CD4-positive, alpha-beta T cell treated with Interleukin-15 for 4 hours (primary cell): ENCODE measurements at regions not wholly inside any gene's neighbourhood (a gene's known extent, or its start where the extent isn't known, plus 50 kb on each side); places are given as distances from the start of the nearest gene placed in this dataset.
"Not testable (repeated sequence)": the region's sequence is repeated elsewhere in the genome, so short reads cannot be mapped to it uniquely, and the experiment has no call there.

Experiments used
- DNase-seq: peaks from one replicate; pipeline ENCODE4 v3.0.0-alpha.2; 2020; ENCODE audit warnings: low spot score

DNA sequence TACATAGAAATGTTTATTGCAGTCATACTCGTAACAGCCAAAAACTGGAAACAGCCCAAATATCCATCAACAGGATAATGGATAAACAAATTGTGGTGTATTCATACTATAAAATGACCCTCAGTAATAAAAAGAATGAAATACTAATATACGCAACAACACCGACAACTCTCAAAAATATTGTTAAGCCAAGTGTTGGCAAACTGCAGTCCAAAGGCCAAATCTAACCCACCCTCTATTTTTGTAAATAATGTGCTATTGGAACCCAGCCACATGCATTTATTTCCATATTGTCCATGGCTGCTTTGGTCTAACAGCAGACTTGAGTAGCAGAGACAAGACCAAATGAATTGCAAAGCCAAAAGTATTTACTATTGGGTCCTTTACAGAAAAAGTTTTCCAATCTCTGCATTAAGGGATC, 151.0 kb downstream of the MREG start:
- DNase-seq, result no peak

DNA sequence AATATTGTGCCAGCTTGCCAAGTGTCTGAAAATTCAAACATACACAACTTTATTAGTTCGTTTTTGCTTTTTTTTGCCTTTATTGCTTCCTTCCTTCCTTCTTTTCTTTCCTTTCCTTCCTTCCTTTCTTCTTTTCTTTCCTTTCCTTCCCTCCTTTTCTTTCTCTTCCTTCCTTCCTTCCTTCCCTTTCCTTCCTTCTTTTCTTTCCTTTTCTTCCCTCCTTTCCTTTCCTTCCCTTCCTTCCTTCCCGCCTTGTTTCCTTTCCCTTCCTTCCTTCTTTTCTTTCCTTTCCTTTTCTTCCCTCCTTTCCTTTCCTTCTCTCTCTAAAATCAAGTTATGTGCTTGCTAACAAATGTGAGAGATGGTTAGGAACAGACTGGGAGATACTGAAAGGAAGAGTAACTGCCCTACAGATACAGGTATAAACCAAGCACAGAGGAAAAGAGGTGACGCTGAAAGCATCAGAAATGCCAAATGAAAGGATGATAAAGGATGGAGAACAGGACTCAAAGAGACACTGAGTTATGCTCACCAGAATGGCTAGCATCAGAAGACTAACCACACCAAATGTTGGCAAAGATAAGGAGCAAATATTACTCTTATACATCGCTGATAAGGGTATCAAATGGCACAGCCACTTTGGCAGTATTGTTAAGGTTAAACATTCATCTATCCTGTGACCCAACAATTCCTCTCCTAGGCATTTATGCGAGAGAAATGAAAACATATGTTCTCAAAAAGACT, 151.6 kb downstream of the MREG start:
- DNase-seq, result no peak

DNA sequence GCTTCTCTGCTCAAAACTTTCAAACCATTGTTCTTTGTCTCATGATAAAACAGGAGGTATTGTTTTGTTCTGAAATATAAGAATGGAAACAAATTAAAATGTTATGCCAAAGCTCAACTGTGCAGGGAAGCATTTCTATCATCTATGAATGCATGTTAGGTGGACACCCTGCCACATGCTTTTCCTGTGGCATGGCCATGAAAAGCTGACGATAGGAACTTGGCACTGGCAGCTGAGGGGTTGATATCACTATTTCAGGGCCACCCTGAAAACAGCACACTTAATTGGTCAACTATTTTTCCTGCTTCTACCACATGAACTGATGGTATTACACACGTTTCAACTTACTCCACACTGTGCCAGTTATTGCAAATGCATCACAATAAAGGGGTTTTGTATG, 157.3 kb downstream of the MREG start:
- no peak for DNase-seq

DNA sequence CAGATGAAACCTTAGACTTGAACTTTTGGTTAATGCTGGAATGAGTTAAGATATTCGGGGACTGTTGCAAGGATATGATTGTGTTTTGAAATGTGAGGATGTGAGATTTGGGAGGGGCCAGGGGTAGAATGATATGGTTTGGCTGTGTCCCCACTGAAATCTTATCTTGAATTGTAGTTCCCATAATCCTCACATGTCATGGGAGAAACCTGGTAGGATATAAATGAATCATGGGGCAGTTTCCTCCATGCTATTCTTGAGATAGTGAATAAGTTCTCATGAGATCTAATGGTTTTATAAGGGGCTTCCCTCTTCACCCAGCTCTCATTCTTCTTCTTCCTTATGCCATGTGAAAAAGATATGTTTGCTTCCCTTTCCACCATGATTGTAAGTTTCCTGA, 158.0 kb downstream of the MREG start:
- not testable (repeated sequence) for DNase-seq

DNA sequence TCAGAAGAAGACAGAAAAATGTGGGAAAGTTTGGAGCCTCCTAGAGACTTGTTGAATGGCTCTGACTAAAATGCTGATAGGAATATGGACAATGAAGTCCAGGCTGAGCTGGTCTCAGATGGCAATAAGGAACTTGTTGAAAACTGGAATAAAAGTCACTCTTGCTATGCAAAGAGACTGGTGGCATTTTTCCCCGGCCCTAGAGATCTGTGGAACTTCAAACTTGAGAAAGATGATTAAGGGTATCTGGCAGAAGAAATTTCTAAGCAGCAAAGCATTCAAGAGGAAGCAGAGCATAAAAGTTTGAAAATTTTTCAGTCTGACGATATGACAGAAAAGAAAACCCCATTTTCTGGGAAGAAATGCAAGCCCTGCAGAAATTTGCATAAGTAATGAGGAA, 159.3 kb downstream of the MREG start:
- no peak for DNase-seq

DNA sequence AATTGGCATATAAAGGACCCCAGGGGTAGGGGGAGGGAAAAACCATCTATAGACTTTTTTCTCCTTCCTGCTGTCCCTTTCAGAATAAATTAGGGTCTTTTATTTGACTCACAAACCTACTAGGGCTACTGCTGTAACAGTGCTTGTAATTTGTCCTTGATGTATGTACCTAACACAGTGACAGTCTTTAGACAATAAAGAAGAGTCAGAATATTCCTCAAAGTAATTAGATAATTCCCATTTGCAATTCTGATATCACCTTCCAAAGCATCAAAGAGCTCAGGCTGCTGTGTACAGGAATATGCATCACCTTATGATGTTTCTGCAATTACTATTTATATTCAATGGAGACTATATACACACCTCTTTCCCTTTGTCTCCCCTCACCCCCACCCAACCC, 161.7 kb downstream of the MREG start:
- DNase-seq, result no peak

DNA sequence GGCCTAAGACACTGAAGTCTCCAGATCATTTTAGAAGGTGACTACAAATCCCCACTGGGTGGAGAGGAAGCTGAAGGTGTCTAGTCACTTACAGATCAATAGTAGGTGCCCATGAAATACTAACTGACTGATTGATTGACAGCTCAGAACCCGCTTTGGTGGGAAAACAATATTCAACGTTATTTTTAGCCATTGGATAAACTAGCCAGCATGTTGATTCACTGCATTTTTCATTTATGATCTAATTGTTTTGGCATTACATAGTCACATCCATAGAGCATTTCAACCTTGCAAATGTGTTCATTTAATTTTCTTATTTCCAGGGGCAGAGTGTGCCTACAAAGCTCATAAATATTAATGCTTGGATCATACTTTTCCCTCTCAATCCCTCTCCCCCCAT, 162.3 kb downstream of the MREG start:
- DNase-seq, result no peak

DNA sequence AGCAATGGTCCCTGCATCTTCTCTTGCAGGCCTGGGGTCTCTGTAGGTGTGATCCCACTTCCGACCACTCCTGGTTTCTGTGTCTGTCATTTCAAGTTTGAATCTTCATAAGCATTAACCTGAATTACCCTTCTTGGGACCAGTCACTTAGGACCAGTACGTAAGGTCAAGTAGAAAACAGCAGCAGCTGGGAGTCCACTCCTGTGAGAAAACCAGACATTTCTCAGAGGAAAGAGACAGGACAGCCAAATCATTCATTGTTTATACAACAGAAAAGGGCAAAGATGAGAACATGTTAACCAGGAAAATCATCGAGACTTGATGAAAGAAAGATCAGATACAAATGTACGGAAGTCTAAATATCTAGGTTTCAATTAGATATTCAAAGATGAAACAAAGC, 163.0 kb downstream of the MREG start:
- no peak for DNase-seq

DNA sequence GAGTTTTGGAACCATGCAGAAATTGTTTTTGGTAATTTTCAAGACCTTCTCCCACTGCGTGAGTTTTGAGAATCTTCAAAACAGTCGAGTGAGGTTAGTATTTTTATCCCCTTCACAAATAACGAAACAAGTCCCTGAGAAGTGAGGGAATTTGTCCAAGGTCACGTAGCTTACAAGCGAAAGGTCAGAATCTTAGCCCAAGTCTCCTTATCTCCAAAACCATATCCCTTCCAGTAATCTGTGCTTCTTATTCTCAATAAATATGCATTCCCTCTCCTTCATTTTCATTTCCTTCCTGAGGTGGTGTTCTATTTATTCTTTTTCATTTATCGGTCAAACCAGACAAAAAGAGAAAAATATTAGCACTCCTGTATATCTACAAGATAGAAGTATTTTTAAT, 163.6 kb downstream of the MREG start:
- no peak for DNase-seq

DNA sequence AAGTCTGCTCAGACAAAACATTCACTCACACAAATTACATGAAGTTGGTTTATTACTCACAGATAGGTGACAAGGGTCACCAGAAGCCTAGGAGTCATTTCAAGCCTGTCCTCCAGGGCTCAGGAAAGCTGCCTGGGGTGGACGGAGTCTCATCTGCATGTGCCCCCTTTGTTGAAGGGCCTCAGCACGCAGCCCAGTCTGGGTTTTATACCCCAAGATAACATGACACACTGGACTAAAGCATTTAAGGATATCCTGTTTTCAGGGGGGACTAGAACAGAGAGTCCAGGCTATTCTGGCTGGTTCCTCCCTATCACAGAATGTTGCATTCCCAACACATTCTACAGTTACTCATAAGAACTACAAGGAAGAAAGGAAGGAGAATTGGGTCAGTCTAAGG, 164.7 kb downstream of the MREG start:
- no peak for DNase-seq

DNA sequence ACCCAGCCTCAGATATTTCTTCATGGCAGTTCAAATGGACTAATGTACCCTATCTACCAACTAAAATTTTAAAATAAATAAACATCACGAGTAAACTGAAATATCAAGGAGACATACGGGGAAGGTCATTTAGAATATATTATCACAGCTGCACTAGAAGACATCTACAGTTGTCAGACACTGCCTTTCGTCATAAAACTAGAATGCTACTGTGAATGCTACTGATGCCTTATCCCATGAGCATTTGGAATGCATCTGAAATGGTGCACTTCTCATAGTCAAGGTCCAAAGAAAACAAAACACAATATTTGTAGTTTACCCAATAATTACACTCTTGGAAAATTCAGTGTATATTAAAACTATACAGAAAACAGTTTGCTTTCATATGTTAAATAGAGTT, 165.2 kb downstream of the MREG start:
- DNase-seq, result no peak

DNA sequence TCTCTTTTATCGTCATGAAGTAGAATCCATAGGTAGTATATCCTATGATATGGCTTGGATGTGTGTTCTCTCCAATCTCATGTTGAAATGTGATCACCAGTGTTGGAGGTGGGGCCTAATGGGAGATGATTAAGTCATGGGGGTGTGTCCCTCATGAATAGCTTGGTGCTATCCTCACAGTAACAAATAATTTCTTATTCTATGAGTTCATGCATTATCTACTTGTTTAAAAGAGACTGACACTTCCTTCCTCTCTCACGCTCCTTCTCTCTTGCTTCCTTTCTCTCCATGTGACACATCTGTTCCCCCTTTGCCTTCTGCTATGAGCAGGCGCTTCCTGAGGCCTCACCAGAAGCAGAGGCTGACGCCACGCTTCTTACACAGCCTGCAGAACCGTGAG, 165.6 kb downstream of the MREG start:
- no peak for DNase-seq

DNA sequence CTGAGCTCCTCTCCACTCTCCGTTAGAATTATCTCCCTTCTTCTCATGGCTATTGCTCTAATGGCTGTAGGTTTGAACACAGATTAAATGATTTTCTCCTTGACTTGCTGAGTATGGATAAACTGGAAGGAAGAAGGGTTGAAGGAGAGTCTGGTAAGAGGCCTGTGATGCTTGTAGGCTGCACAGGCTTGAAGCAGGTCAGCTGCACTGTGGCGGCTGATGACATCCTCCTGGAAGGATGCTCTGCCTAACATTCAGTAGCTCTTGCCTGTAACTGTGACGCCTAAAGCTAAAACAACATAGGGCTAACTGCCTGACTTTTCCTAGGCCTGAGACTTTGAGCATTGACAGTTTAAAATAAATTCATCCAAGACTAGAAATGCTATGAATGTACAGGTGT, 166.3 kb downstream of the MREG start:
- no peak for DNase-seq

DNA sequence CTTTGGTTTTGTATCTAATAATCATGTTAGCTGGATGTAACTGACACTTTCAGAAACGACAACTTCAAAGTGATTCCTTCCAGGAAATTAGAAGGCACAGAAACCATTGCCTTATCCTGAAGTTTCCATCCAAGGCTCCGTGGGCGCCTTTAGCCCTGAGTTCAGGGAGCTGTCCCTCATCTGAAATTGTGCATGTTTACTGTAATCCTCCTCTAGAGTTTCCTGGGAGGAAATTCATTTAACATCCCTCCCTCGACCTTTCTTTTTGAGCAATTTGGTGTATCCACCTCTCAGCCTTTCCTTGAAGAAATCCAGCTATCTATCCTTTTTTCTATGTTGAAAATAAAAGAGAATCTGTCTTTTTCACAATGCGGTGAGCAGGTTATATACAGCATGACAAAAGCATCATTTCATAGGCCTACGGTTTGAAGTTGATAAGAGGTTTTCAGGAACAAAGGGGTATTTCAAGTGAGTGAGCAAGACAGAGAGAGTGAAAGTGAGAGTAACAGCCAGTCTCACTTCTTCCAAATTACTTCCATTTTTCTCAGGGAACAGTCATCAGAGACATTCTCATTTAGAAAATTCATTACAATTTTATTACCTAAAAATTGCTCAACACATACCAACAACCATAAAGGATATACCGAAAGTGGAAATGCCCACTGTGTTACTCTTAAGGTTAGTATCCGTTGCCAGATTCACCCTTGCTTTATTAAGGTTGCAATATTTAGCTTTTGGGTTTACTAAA, 167.3 kb downstream of the MREG start:
- DNase-seq, result no peak

DNA sequence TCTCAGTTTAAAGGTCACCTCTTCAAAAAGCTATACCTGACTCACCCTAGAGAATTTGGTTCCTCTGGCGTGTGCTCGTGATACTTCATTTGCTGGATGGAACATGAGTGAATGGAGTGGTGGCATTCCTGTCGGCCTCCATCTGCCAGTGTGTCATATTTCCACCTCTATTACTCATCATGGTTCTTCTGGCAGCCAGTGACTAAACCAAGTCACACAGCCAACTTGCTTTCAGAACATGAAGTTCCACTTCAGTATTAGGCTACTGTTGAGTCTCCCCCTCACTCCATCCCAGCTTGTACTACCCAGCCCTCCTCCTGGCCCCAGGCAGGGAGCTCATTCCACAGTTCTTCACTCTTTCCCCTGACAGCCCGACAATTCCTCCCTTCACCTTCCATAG, 169.8 kb downstream of the MREG start:
- DNase-seq, result no peak

DNA sequence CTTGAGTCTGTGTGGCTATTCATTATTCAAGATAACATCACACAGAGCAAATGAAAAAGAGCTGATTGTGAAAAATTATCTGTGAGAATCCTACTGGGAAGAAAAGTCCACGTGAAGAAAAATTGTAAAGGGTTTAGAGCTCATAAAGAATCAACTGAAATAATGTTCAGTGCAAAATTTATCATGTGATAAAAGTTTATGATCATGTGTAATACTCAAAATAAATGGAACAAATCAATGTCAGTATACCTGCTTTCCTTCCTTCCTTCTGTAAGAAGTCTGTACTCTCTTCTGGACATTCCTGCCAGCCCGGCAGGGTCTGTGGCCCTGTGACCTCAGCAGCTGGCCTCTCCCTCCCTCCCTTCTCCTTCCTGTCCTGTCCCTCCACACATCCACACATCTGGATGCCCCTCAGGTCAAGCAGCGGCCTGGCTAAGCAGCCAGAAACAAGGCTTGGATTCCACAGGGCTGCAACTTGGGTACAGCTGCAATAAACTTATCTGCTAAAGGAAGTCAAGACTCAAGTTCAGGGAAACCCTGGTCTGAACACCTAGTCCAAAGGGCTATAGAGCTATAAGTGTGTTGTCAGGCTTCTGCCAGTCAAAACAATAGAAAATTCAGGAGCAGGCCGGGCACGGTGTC, 172.1 kb downstream of the MREG start:
- DNase-seq, result no peak

DNA sequence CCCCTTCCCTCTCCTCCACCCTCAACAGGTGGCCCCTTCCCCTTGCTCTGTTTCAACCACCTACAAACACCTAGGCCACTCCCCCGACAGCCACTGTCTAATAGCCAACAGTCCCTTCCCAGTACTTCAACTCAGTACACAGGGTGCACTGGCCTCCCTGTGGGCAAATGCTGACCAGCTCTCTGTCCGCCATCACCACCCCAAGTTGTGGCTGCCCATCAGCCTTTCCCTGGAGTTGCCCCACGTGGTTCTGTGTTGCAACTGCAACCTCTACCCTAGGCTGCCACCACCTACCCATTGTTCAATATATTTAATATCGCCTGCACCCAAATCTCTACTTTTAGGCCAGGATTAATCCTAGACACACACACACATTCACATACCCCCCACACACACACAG, 173.5 kb downstream of the MREG start:
- DNase-seq, result no peak

DNA sequence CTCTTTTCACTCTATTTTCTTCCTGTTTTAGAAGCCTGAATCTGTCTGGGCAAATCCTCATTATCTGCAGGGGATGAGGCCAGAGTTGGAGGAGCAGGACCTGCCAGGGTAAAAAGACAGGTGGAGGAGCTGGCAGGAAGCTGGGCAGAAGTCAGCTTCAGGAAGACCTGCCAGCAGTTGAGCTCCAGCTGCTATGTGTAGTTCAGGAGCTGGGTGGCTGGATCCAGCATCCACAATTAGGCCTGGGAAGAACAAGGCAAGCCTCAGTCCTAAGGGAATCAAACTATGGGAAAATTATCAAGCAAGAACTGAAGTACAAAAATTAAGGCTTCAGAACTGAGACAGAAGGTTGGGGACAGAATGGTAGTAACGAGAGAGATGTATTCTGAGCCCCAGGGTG, 174.0 kb downstream of the MREG start:
- no peak for DNase-seq

DNA sequence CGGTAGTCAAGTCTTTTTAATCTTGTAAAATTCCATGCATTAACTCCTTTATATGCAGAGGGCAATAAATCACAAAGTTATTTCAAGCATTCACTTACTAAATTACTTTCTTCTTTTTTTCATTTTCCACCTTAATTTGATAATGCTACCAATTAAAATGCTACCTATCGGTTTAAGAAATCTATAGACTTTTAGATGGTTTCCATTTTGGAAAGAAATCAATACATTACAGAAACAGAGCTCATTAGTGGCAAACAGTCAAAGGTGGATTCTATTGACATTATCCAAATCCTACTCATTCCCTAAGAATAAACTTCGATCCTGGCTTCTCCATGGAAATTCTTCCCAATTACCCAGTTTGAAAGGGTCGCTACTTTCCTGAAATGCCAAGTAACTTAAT, 176.5 kb downstream of the MREG start:
- no peak for DNase-seq

DNA sequence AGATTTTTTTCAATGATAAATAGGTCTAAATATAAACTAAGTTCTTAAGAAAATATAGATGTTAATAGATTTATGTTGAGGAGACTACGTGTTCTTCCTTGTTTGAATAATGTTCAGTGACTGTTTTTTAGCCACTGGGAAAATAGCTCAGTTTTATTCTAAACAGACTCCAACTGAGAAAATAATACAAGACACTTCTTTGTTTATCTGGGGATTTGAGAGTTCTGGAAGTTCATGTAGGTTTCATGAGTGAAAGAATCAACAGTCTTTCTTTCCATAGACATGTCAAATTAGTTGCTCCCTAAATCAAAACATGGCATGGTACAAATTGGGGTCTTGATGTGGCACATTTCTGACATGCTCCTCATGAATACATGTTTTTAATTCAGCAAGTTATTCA, 177.7 kb downstream of the MREG start:
- no peak for DNase-seq

DNA sequence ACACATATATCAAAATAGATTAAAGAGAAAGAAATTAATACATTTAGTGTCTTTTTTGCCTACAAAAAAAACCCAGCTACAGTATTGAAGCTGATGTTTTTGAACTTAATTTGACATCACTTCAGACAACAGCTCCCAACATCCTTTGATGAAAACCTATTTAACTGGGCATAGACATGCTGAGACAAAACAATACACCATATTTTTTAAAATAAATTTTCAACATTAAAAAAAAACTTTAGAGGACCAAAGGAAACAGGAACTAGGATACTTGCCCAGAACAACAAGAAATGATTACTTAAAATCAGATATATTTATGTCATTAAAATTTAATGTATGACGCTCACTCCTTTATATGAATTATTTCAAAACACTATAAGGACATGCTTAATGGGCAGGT, 178.1 kb downstream of the MREG start:
- DNase-seq, result no peak

DNA sequence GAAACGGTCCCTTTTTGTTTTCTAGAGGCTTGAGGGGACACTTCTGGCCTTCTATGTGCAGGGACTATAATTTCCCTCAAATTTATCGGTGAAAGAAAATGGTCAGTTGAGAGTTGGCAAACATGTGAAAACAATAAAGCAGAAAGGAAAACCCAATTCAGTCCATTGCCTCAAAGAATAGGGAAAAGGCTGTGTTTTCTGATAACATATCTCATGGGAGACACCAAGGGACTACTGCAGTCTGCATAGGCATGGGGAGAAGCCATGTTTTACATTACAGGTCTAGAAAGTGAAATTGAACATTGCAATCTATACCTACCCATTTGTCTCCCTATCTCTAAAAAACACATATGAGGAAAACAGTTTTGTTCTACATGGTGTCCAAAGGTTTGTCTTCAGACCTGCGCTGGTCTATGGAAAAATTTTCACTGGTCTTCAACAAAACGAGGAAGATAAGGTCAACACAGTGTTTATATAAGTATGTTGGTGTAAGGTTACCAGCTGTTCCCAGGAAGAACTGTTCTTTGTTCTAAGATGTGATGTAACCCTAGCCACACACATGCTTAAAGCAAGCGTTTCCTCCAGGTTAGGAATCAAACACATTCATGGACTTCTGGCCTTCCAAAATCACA, 179.7 kb downstream of the MREG start:
- no peak for DNase-seq

DNA sequence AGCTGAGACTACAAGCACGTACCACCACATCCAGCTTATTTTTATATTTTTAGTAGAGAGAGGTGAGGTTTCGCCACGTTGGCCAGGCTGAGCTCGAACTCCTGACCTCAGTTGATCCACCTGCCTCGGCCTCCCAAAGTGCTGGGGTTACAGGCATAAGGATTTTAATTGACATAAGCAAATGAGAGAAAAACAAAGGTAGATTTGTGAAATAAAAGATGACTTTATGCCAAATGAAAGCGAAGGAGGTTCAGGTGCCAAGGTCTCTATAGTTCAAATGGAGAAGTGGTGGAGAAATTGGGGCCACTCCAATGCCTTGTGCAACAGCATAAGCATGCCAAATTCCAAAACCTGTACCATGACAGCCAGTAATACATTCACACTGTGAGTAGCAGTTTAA, 180.6 kb downstream of the MREG start:
- DNase-seq, result no peak
